GM19351 (cell line): ENCODE measurements at regions not wholly inside any gene's neighbourhood (a gene's known extent, or its start where the extent isn't known, plus 50 kb on each side); places are given as distances from the start of the nearest gene placed in this dataset.

Source experiments
- ATAC-seq: cut with Tn5 transposase; IDR thresholded peaks from one replicate; pipeline ENCODE4 v1.9.1; 2021; ENCODE audit warnings: mild to moderate bottlenecking, moderate library complexity; ENCODE audit not compliant: unreplicated experiment

GRCh38 chr5:133882389-133882695, 86.1 kb downstream of the C5orf15 start:
- no peak for ATAC-seq

- ATAC-seq: no peak
These were observed 86.6 kb downstream of the C5orf15 start for GRCh38 chr5:133881576-133882388.

GRCh38 chr5:133878236-133878555, 90.2 kb downstream of the C5orf15 start:
- no peak for ATAC-seq

GRCh38 chr5:133877351-133878235, 90.8 kb downstream of the C5orf15 start:
- no peak for ATAC-seq

GRCh38 chr5:133876266-133876665, 92.2 kb downstream of the C5orf15 start:
- ATAC-seq: no peak

- no peak for ATAC-seq
These were observed 93.2 kb downstream of the C5orf15 start for GRCh38 chr5:133875179-133875578.

GRCh38 chr5:133873449-133873848, 95.0 kb downstream of the C5orf15 start:
- ATAC-seq: no peak

GRCh38 chr5:133870661-133871060, 97.8 kb downstream of the C5orf15 start:
- no peak for ATAC-seq

- ATAC-seq: no peak
These were observed 98.7 kb downstream of the C5orf15 start for GRCh38 chr5:133869519-133870335.

- no peak for ATAC-seq
These were observed 99.4 kb downstream of the C5orf15 start for GRCh38 chr5:133868946-133869518.

- no peak for ATAC-seq
These were observed 100.4 kb downstream of the C5orf15 start for GRCh38 chr5:133867851-133868545.

GRCh38 chr5:133867341-133867740, 101.1 kb downstream of the C5orf15 start:
- no peak for ATAC-seq

GRCh38 chr5:133866903-133867245, 101.6 kb downstream of the C5orf15 start:
- ATAC-seq: no peak

- ATAC-seq: no peak
These were observed 102.1 kb downstream of the C5orf15 start for GRCh38 chr5:133866160-133866902.

- ATAC-seq: no peak
These were observed 103.3 kb downstream of the C5orf15 start for GRCh38 chr5:133865113-133865512.

GRCh38 chr5:133864711-133865110, 103.7 kb downstream of the C5orf15 start:
- no peak for ATAC-seq

- no peak for ATAC-seq
These were observed 104.4 kb downstream of the C5orf15 start for GRCh38 chr5:133863857-133864585.

- ATAC-seq: no peak
These were observed 107.2 kb downstream of the C5orf15 start for GRCh38 chr5:133861161-133861737.

GRCh38 chr5:133859073-133859472, 109.4 kb downstream of the C5orf15 start:
- ATAC-seq: no peak
